Kidney (tissue), 13 donors: ENCODE measurements at regions not wholly inside any gene's neighbourhood (a gene's known extent, or its start where the extent isn't known, plus 50 kb on each side); places are given as distances from the start of the nearest gene placed in this dataset.

Experiments used
- DNase-seq, 5 donors: peaks; one replicate each; pipeline ENCODE4 v3.0.0-alpha.2; 2013 to 2020
- FAIRE-seq: peaks from 2 replicates; lab custom pipeline; 2012; peaks lifted over from hg19 to GRCh38; lab: Jason Lieb, UNC
- H3K27ac ChIP-seq, 2 donors: one replicate each; pipeline ENCODE4 v1.7.0; 2013; ENCODE audit warnings: low read depth in 2 of 2, low read length in 2 of 2, inconsistent platforms in 1 of 2
- H3K27me3 ChIP-seq: one replicate; pipeline ENCODE4 v1.7.1; 2013; ENCODE audit warnings: low read length, inconsistent platforms; ENCODE audit not compliant: control insufficient read depth, insufficient read depth
- H3K36me3 ChIP-seq, 3 donors: one replicate each; pipeline versions ENCODE4 v1.7.0 to v1.7.1; 2013; ENCODE audit warnings: low read length in 3 of 3, control low read depth in 1 of 3, inconsistent platforms in 1 of 3; ENCODE audit not compliant: insufficient read depth in 3 of 3, control insufficient read depth in 2 of 3
- H3K4me1 ChIP-seq, 3 donors: one replicate each; pipeline versions ENCODE4 v1.7.0 to v1.7.1; 2013; ENCODE audit warnings: low read length in 3 of 3, inconsistent platforms in 1 of 3, low read depth in 1 of 3; ENCODE audit not compliant: control insufficient read depth in 2 of 3, insufficient read depth in 2 of 3
- H3K4me3 ChIP-seq, 3 donors: one replicate each; pipeline versions ENCODE4 v1.7.0 to v1.8.1; 2013; ENCODE audit warnings: low read length in 3 of 3, control low read depth in 1 of 3, inconsistent platforms in 1 of 3
- H3K9ac ChIP-seq, 3 donors: one replicate each; pipeline versions ENCODE4 v1.7.0 to v1.7.1; 2013; ENCODE audit warnings: low read length in 3 of 3, control low read depth in 1 of 3, inconsistent platforms in 1 of 3
- H3K9me3 ChIP-seq, 3 donors: one replicate each; pipeline versions ENCODE4 v1.7.0 to v1.7.1; 2013; ENCODE audit warnings: low read length in 3 of 3, control low read depth in 1 of 3, inconsistent platforms in 1 of 3; ENCODE audit not compliant: control insufficient read depth in 2 of 3, insufficient read depth in 1 of 3
- intact Hi-C: fragments of 100-400 bp; cut with DNase I; formaldehyde crosslinking; loops from one replicate; pipeline ENCODE4 v1.11.1; 2022
- TF ChIP-seq, protein P1 (sequence below): IDR thresholded peaks from 3 replicates; pipeline ENCODE4 v1.5.1; 2012; ENCODE audit warnings: mild to moderate bottlenecking, moderate library complexity, borderline replicate concordance; ENCODE audit not compliant: insufficient read depth; ENCODE audit errors: extremely low read depth
- donor health status: control.
- donor health status: control.
- donor health status: control.
- donor health status: control.
- donor health status: control.
- donor health status: DM: yes; HTN: yes; CAD: no.
- donor health status: Normal renal cell carcinoma (clear cell type).

DNA sequence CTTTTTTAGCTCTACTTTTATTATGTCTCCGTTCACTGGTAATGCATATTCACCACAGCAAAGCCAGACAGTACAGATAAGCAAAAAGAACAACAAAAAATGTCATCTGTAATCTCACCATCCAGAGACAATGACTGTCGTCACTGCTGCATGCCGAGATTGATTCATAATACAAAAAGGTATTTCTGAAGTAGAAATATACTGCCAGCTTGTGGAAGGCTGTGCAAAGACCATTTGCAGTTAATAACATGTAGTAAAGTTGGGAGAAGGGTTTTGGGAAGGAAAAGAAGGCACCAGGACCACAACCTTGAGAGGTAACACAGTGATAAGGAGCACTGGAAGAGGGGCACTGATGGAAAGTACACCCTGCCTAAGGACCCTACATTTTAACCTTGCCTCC, 223.0 kb upstream of the ZIC3 start:
- Histone ChIP-seq H3K27me3 (no peaks in the 10 kb centered on the region), H3K36me3 (no peaks in the 10 kb centered on the region), H3K9me3 (no peaks in the 10 kb centered on the region), H3K27ac (no peak overlapping the region), H3K9ac (no peak overlapping the region), H3K4me1 (no peaks in the 10 kb centered on the region), H3K4me3 (no peak overlapping the region)
- TF ChIP-seq, protein P1, sequence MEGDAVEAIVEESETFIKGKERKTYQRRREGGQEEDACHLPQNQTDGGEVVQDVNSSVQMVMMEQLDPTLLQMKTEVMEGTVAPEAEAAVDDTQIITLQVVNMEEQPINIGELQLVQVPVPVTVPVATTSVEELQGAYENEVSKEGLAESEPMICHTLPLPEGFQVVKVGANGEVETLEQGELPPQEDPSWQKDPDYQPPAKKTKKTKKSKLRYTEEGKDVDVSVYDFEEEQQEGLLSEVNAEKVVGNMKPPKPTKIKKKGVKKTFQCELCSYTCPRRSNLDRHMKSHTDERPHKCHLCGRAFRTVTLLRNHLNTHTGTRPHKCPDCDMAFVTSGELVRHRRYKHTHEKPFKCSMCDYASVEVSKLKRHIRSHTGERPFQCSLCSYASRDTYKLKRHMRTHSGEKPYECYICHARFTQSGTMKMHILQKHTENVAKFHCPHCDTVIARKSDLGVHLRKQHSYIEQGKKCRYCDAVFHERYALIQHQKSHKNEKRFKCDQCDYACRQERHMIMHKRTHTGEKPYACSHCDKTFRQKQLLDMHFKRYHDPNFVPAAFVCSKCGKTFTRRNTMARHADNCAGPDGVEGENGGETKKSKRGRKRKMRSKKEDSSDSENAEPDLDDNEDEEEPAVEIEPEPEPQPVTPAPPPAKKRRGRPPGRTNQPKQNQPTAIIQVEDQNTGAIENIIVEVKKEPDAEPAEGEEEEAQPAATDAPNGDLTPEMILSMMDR: no peak
- DNase-seq (no peak), FAIRE-seq (no peak)
- intact Hi-C loops: no loop called here

DNA sequence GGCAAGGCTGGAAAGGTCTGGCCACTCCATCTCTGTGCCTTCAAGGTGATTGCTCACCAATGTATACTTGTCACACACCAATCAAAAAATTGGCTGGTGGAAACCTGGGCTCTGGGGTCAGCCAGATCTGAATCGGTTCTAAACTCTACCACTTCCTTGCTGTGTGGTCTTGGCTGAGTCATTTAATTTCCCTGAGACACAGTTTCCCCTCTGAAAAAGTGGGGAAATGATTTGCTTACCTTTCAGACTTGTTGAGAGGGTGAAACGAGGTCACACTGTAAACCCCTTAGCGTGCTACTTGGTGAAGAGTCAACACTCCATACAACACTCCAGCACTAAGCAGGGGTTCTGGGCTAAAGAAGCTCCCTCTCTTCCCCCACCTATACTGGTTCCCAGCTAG, 252.3 kb upstream of the ZIC3 start:
- no peak for FAIRE-seq
- no peaks in the 10 kb centered on the region for H3K27me3 ChIP-seq
- no peak for DNase-seq
- no peaks in the 10 kb centered on the region for H3K9me3 ChIP-seq
- no peak overlapping the region for H3K4me3 ChIP-seq
- no peaks in the 10 kb centered on the region for H3K36me3 ChIP-seq
- H3K4me1 ChIP-seq: no peaks in the 10 kb centered on the region
- TF ChIP-seq, protein P1: no peak
- no peak overlapping the region for H3K27ac ChIP-seq
- intact Hi-C loops: no loop called here
- no peak overlapping the region for H3K9ac ChIP-seq

DNA sequence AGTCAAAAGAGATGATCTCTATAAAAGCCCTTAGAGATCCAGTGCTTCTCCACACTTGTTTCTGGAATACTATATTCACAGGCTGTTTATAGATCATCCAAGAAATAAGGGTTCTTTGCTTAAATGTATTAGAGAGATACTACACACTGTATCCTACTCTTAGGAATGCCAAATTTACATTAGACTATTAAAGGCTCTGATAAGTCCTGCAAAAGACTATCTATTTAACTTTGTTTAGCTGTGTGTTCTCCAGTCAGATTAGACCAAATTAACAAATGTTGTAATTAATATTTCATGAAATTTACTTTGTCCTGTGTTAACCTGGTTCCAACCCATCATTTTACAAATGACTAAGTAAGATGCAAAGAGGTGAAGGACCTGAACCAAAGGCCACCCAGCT, 260.5 kb upstream of the ZIC3 start:
- no peak overlapping the region for H3K27ac ChIP-seq
- no peaks in the 10 kb centered on the region for H3K36me3 ChIP-seq
- TF ChIP-seq, protein P1: no peak
- no peaks in the 10 kb centered on the region for H3K9me3 ChIP-seq
- FAIRE-seq (no peak), DNase-seq (no peak)
- H3K4me3 ChIP-seq: no peak overlapping the region
- no peaks in the 10 kb centered on the region for H3K27me3 ChIP-seq
- intact Hi-C loops: no loop called here
- H3K4me1 ChIP-seq: no peaks in the 10 kb centered on the region
- no peak overlapping the region for H3K9ac ChIP-seq

DNA sequence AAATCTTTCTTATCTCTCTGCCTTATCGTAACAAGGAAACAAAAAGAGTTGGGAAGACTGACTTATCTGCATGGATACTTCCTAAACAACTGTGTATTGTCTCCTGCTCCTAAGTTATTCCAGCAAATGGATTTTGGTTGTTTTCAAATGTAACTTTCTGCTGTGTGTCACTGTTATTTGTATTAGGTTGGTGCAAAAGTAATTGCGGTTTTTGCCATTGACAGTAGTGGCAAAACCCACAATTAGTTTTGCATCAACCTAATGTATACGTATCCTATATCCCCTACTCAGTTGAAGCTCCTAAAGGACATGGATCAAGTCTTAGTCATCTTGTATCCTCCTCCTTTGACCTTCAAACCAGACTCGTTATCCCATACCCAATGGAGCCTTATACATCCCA, 263.4 kb upstream of the GPR101 start:
- Histone ChIP-seq H3K9me3 (no peaks in the 10 kb centered on the region), H3K9ac (no peak overlapping the region), H3K36me3 (no peaks in the 10 kb centered on the region), H3K27ac (no peak overlapping the region), H3K4me1 (no peaks in the 10 kb centered on the region), H3K4me3 (no peak overlapping the region), H3K27me3 (no peaks in the 10 kb centered on the region)
- intact Hi-C loops: no loop called here
- DNase-seq (no peak), FAIRE-seq (no peak)
- TF ChIP-seq, protein P1: no peak
